GM18519 (cell line): ENCODE measurements at regions not wholly inside any gene's neighbourhood (a gene's known extent, or its start where the extent isn't known, plus 50 kb on each side); places are given as distances from the start of the nearest gene placed in this dataset.
"Not testable (repeated sequence)": the region's sequence is repeated elsewhere in the genome, so short reads cannot be mapped to it uniquely, and the experiment has no call there.

Experiments used
- ATAC-seq: cut with Tn5 transposase; IDR thresholded peaks from one replicate; pipeline ENCODE4 v1.9.1; 2021; ENCODE audit warnings: mild to moderate bottlenecking, moderate library complexity; ENCODE audit not compliant: unreplicated experiment, low FRiP score

DNA sequence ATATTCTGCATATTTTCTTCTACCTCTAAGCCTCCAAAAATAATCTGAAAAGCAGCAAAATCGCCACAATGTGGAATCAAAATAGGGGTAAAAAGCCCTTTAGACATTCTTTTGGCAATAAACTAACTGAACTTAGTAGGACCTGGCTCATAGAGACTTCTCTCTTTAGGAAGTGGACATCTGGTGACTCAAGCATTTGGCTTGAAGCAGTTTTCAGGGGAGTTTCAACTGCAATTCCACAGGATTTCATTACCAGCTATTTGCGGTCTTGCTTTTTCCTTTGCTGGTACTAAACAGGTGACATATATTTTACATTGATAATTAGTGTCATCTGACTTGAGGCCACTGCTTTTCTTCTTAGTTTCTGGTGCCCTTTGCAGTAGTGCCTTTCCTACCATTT is 173.2 kb upstream of the FBN2 start:
- no peak for ATAC-seq

DNA sequence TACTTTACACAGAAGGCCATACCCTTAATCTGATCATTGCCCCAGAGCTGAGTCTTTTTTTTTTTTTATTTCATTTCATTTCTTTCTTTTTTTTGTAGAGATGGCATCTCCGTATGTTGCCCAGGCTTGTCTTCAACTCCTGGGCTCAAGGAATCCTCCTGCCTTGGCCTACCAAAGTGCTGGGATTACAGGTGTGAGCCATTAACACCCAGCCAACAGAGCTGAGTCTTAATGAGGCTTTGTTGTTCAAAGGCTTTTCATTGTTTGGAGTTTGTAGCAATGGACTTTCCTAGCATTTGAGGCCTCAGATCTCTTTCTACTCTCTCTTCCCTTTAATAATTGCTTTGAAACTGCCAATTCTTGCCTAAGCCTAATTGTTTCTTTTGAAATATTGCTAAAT is 176.5 kb upstream of the FBN2 start:
- no peak for ATAC-seq

DNA sequence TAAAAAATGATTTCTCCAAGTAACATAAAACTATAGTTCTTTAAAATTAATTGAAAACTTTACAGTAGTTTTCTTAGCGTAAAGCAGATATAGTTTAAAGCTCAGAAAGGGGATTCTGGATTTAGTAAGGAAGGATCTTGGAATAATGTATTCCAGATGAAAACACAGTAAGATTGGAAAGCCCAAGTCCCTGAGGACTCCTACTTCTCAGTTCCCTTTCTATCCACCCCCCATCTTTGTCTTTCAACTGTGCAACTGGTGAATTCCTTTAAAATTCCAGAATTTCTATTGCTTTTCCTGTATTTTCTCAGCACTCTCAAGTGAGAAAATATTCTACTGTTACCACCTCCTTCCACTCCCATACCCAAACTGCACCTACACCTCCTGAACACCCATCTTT is 184.5 kb upstream of the FBN2 start:
- ATAC-seq: no peak

DNA sequence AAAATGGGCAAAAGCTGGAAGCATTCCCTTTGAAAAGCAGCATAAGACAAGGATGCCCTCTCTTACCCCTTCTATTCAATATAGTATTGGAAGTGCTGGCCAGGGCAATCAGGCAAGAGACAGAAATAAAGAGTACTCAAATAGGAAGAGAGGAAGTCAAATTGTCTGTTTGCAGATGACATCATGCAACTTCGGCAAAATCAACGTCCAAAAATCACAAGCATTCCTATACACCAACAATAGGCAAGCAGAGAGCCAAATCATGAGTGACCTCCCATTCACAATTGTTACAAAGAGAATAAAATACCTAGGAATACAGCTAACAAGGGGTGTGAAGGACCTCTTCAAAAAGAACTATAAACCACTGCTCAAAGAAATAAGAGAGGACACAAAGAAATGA is 192.0 kb upstream of the FBN2 start:
- ATAC-seq: not testable (repeated sequence)

DNA sequence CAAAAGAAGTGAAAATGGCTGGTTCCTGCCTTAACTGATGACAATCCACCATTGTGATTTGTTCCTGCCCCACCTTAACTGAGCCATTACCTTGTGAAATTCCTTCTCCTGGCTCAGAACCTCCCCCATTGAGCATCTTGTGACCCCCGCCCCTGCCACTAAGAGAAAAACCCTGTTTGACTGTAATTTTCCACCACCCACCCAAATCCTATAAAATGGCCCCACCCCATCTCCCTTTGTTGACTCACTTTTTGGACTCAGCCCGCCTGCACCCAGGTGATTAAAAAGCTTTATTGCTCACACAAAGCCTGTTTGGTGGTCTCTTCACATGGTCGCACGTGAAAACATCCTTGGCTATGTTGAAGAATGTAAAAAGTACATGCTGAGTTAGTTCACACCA is 197.6 kb upstream of the FBN2 start:
- not testable (repeated sequence) for ATAC-seq

DNA sequence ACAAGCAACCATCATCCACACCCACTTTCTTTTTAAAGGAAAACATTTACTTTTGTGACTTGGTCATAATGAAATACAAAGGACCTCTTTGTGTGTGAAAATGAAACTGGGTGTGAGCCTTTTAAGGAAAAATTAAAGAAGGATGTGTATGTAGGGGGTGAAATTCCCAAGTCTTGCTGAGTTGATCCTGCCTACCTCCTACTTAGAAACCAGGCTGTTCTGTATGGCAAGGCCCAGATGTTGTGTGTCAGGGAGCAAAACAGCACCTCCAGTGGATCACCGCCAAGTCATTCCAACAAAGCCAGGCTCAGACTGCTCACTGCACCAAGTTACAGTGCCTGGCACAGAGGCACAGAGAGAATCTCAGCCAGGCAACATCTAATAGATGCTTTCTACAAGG is 198.5 kb upstream of the FBN2 start:
- ATAC-seq: no peak

DNA sequence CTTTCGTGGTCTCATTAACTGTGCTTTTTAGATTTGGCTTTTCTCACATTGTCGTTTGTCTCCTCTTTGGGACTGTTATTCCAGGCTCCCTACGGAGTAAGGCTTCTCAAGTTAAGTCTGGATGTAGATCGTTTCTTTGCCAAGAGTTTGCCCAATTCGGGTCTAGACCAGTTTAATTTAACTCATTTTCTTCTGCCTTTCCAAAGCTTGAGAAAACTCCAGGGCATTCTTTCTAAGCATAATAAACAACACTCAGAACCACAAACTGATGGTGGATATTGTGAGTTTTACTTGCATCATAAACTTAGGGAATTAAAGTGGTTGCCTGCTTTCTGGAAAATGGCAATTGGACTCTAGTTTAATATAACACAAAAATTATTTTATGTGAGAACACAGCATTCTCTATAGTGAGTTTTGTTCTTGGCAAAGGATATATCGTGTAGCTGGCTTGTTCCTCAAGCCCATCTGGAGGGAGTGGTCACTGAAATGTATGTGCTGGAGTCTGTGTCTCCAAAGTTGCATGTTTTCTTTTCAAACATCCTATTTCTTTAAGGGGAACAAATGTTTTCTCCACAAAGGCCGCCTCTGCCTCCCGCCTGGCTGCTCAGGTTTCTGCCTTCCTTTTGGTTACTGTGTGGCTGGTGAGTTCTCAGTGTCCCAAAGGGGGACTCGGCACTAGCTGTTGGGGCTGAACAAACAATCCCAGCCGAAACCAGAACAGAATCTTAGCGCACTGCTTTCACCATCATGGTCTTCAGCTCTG is 211.3 kb upstream of the FBN2 start:
- ATAC-seq: no peak

DNA sequence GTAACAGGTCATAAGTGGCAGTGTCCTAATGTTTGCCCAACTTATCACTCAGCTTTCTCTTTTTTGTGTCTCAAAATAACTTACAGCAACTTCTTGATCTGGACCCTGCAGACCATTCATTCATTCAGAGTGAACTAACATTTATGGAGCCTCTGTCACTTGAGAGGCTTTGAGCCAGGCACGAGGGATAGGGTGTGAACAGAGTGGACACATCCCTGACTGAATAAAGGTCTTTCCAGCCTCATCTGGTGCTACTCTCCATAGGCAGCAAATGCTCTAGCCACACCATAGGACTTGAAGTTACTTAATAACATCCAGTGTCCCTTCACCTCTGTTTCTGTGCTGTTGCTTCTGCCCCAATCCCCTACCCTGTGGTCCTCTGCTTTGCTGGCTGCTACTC is 212.1 kb upstream of the FBN2 start:
- no peak for ATAC-seq

DNA sequence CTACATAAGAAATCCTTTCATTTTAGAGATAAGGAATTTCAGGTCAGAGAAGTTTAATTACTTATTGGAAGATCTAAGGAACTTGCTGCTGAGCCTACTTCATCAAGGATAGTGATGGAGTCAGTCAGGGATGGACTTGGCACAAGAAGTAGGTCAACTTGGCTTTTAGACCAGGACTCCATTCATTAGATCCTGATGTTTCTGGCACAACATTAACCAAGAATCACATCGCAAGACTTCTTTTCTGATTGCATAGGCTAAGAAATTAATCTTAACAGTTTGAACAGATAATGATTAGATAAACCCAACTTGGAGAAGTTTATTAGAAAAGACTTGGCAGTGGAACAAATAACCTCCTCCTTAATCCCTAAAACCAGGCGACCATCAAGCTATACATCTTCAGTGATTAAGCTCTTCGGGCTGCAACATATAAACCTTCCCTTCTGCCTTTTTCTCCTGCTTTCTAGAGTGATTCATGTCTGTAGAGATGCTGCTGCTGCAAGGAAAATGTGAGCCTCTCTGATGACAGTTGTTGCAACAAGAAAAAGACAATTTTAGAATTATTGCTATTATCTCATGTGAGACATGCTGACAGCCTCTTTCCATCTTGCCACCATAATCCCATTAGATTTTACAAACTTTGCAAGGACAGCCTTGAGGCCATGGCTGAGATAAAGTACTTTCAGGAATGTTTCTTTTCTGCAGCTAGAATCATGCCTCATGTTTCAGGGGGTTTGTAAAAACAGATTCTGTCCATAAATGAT is 207.9 kb upstream of the SLC27A6 start:
- no peak for ATAC-seq

DNA sequence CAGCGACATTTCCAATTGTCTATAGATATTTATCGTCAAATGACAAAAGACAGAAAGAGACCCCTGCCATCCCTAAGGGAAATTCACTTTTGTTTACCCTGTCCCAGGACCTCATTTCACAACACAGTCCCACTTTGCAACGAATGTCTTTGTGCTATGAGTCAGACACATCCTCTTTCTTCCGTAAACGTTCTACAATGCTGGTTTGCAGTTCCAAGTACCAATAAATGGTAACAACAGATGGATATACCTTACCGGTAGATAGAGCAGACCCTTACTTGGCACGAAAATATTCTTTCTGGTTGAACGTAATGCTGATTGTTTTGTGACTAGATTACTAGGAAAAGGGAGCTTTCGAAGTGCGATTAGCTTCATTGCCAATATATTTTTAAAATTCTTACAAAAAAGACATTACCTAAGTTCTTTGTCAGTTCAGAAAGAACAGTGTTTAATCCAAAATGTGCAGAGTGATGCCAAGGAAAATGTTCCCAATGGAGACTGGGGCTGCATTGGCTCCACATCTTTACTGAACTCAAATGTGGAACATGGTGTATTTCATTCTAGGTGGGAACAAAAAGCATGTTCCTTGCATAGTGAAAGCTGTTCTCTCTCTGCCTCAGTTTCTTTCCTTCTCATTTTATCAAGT is 202.5 kb upstream of the SLC27A6 start:
- ATAC-seq: no peak

DNA sequence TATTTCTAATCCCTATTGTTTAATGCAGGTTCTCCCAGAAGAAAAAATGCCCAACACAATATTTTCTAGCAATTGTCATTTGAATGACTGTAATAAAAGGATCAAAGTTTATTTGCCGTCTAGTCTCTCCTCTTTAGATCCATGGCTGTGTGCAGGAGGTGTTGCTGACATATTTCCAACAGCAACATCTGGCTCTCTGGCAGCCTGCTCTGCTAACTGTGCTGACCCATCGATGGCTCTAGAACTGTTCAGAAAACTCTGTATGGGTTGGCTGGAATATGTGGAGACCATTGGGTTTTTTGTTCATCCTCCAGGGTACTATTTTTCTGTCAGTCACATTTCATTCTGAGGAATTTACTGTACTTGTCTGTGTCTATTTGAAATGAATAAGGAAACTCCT is 202.0 kb upstream of the SLC27A6 start:
- ATAC-seq: no peak

DNA sequence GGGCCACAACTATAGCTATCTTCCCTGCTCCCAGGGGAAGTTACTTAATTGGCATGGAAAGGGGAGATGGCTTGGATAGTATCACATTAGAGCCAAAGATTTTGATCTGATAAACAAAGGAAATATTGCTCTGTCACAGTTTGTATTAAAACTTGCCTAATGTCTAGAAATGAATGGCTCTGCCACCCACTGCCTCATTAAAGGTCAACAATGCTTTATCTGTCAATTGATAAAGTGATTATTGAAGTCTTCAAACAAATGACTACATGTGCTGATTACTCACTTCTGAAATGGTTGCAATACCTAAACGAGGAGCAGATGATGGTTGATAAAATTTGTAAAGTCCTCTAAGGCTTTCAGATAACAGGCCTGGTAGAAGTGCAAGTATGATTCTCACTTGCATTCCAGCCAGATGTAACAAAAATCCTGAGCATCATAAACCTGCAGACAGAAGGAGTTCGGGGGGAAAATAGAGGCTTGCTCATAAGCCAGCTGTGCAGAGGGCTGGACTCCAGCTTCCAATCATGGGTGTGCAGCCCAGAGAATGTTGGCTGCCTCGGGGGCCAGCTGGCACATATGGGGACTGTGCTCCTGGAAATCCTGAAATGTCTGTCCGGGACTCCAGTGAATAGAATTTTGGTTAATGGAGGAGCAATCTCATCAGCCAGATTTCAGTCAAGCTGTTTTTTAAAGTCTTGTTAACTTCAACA is 200.5 kb upstream of the SLC27A6 start:
- no peak for ATAC-seq

DNA sequence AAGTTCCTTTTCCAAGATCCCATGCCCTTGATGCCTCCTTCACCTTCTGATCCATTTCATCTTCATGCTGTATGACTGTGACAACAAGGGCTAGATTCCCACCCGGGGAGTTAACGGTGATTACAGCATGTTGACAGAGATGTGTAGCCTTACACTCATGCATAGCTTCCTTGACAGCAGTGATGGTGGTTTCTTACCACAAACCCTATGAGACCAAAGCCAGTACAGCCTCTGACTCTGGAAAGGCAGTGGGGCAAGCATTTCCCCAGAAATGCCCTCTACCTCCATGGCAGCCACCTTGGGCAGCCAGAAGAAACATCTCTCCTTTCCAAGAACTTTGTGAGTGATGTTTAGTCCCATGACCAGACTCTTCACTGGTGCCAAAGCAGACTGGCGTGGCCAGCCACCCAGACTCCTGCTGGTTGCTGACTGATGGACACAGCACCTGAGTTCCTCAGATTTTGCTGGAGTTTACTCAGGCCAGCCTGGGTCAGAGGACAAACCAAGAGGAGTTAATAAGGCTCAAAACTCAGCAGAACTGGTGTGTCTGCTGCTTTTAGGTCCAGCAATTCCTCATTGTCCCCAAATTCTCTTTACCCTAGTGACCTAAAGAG is 199.7 kb upstream of the SLC27A6 start:
- no peak for ATAC-seq

DNA sequence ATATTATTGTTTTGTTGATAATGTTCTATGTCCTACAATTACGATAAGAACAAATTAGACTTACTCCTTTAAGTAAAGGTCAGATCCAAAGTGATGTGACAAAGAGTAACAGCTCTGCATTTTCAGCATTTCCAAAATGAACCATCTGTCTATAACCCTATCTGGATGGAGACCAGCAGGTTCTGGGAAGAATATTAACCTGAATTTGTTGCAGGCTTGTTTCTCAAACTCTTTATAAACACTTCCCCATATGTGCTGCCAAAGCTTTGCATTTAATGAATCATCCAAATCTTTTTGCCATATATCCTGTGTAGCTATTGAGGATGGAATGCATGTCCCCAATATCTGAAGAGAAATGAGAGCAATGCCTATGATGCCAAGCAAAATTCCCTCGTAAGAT is 198.9 kb upstream of the SLC27A6 start:
- ATAC-seq: no peak

DNA sequence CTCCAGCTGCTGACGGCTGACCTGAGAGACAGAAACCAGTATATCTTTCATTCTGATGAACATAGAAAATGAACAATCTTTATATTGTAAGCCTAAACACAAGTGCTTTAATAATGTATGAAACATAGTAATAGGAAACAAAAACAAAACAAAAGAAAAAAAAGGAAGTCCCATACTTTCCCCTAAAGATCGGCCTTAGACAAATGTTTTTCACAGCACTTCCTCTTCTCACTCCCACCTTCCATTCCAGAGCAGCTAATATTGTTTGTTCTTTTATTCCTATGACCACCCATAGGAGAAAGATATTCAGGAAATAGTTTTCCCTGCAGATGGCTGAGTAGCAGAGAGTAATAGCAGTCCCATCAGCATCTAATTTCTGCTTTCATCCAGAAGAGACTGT is 194.4 kb upstream of the SLC27A6 start:
- ATAC-seq: no peak

DNA sequence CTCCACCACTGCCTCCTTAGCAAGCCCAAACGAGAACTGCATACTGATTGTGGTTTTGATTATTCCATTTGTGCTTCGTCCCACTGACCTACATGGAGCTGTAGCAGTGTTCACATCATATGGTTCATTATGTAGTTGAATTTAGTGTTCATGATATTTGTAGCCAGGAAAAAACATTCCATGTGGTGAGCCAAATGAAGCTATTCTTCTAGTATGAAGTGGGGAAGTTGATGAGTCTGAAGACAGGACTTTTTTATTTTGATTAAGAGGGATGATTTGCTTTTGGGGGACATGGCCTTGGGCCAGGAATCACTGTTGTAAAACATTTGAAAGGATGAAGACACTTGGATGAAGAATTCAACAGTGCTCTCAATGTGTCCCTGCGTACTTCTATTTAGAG is 192.9 kb upstream of the SLC27A6 start:
- no peak for ATAC-seq

DNA sequence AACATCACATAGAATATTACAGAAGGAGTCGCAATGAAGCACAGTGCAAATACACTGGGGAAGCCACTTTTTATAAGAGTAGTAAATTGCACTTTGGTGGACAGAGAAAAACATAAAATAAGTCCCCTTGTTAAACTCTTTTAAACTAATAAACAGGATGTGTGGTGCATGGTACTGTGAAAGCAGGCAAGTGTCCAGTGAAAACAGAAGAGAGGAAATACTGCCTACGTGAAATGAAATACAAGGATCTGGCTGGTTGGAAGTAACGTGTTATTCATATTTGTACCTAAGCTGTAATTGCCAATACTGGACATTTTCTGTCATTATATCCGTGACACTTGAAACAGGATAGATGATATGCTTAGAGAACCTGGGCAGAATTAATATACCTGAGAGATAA is 191.9 kb upstream of the SLC27A6 start:
- no peak for ATAC-seq

DNA sequence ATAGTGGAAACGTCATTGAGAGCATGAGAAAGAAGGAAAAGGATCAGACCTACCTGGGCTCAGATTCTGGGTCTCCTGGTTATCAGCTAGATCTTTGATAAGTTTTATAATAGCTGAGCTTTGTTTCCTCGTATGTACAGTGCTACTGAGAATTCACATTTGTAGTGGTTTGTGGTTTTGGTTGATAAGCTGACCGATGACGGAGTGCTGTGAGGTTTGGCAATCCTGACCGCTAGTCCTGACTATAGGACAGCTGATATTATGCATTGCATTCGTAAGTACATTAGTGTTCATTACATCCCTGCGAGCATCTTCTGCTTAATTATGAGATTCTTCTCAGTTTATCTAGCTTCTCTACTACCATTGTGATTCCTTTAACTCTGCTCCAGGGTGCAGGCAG is 190.7 kb upstream of the SLC27A6 start:
- ATAC-seq: peak; percentile 37

DNA sequence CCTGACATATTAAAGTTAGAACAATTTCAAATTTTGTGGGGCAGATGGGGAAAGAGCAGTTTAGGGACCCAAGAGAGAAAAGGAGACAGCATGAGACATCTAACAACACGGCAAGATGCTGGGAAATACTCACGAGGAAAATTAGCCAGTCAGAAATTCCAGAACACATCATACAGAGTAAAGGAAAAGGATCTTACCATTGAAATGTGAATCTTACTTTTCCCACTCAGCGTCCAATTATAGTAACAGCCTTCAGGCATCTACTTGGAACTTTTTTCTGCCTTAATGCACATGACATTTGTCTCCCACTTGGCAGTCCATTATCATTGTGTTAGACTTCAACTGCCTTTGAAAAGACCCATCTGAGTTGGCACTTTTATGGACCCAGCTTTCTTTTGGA is 189.7 kb upstream of the SLC27A6 start:
- no peak for ATAC-seq

DNA sequence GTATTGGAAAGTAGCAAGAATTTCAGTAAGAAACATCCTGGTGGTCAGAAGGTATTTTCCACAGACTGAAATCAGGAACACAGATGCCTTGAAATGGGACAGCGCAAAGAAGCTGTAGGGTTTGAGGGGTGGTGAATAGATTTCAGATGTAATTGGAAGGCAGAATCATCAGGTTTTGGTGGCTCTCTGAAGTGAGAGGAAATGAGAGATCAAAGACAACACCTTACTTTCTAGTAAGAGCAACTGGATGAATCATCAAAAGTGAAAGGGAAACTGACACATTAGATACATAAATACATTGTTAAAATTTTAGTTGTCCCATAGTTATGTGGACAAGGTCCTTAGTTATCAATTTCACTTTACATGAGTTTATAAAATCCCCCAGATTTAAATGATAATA is 188.2 kb upstream of the SLC27A6 start:
- peak; percentile 93 for ATAC-seq

DNA sequence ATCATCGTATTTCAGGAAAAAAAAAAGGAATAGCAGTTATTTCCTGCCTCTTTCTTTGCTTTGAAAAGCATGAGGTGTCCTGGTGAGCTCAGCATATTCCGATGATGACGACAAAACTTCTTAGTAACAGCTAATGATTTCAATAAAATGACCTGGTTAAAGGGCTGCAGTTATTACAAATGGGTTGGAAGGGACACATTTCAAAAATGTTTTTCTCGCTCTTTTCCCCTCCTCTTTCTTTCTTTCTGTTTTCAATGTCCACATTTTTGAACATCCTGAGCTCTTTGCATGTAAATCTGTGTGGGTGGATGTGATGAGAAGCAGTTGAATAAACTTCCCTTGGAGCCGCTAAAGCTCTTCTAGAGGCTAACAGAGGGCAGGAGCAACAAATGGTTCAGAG is 186.8 kb upstream of the SLC27A6 start:
- no peak for ATAC-seq
